ENCODE measurements at regions not wholly inside any gene's neighbourhood (a gene's known extent, or its start where the extent isn't known, plus 50 kb on each side); places are given as distances from the start of the nearest gene placed in this dataset.
A peak's percentile ranks its signal among the peaks of the same experiment; 100 is the strongest.

GRCh38 chr6:53413326-53413725, 64.6 kb upstream of the ELOVL5 start:
- DNase-seq: no peak

GRCh38 chr6:53412751-53413150, 64.0 kb upstream of the ELOVL5 start:
- no peak for DNase-seq

- DNase-seq: no peak
Observed at GRCh38 chr6:53412021-53412715, 63.4 kb upstream of the ELOVL5 start.

- no peak for DNase-seq
Observed at GRCh38 chr6:53411451-53411850, 62.7 kb upstream of the ELOVL5 start.

- peak; percentile 56 for DNase-seq
Observed at GRCh38 chr6:53410508-53411258, 61.9 kb upstream of the ELOVL5 start.

GRCh38 chr6:53408826-53409225, 60.1 kb upstream of the ELOVL5 start:
- no peak for DNase-seq

GRCh38 chr6:53399027-53399344, 50.2 kb upstream of the ELOVL5 start:
- no peak for DNase-seq

GRCh38 chr6:53398247-53399026, 49.7 kb upstream of the ELOVL5 start:
- DNase-seq: no peak
